Adrenal gland (tissue), 5 donors: ENCODE measurements at regions not wholly inside any gene's neighbourhood (a gene's known extent, or its start where the extent isn't known, plus 50 kb on each side); places are given as distances from the start of the nearest gene placed in this dataset.

Source experiments
- POLR2A ChIP-seq, 2 donors: fragments of 450-650 bp; IDR thresholded peaks; one replicate each; pipeline ENCODE4 v1.6.1; 2017; ENCODE audit warnings: antibody characterized with exemption in 2 of 2, mild to moderate bottlenecking in 2 of 2, moderate library complexity in 1 of 2
- TF ChIP-seq, protein P1 (sequence below), 6 experiments: fragments of 450-650 bp in 4 of 6; fragments of 200-600 bp in 2 of 6; sonication (generic) in 1 of 6; IDR thresholded peaks; 1 replicate in 5 of 6; 2 replicates in 1 of 6; pipeline versions ENCODE4 v1.5.1 to v1.8.0; 2016 to 2021; ENCODE audit warnings: antibody characterized with exemption in 6 of 6, mild to moderate bottlenecking in 2 of 6, moderate library complexity in 1 of 6
- donor health status: DM: no; HTN: no; CAD: no.

DNA sequence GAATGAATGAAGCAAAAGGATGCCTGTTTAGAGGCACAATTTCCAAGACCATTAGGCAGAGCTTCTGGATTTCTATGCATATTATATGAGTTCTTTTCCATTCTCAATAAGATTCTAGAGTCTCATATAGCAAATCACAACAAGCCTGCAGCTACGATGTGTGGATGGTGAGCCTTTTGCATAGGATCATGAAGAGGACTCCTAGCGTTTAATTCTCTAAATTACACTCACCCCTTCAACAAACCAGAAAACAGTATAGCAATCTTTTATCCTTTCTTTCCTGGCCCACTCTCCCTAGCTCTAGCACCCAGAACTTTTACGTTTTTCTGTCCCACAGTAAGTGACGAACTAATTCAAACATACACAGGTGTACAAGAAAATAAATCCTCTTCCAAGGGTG is 293.1 kb upstream of the KLHL29 start:
- TF ChIP-seq, protein P1, sequence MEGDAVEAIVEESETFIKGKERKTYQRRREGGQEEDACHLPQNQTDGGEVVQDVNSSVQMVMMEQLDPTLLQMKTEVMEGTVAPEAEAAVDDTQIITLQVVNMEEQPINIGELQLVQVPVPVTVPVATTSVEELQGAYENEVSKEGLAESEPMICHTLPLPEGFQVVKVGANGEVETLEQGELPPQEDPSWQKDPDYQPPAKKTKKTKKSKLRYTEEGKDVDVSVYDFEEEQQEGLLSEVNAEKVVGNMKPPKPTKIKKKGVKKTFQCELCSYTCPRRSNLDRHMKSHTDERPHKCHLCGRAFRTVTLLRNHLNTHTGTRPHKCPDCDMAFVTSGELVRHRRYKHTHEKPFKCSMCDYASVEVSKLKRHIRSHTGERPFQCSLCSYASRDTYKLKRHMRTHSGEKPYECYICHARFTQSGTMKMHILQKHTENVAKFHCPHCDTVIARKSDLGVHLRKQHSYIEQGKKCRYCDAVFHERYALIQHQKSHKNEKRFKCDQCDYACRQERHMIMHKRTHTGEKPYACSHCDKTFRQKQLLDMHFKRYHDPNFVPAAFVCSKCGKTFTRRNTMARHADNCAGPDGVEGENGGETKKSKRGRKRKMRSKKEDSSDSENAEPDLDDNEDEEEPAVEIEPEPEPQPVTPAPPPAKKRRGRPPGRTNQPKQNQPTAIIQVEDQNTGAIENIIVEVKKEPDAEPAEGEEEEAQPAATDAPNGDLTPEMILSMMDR (IDR thresholded peaks at IDR 0.05) = no peak
- no peak for TF ChIP-seq POLR2A (IDR thresholded peaks at IDR 0.05)
